ENCODE measurements at regions not wholly inside any gene's neighbourhood (a gene's known extent, or its start where the extent isn't known, plus 50 kb on each side); places are given as distances from the start of the nearest gene placed in this dataset.

DNA sequence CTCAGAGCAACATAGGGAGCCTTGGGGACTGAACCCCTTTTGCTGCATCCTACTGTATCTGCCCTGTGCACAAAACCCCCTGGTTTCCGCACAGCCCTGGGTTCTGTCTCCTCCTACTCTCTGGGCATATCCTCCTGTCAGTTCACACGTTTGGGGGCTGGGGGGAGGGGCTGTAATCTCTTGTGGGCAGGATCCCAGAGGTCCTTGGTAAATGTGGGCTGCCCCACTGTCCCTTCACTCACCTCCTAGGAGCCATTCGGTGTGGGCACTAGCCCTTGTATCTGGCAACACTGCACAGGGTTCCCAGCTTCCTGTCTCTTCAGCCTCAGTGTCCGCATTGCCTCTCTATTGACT is 271.8 kb upstream of the DMAC1 start:
- no peak for DNase-seq (ENCODE audit: low read depth)
- Histone ChIP-seq H3K36me3 (ENCODE audit: control insufficient read depth, insufficient read depth, low read length) (no peaks in the 10 kb centered on the region), H3K4me3 (ENCODE audit: low read depth, low read length) (no peak overlapping the region), H3K27me3 (ENCODE audit: control insufficient read depth, insufficient read depth, low read length) (no peaks in the 10 kb centered on the region)
- TF ChIP-seq CTCF (IDR thresholded peaks at IDR 0.05; ENCODE audit: insufficient read depth, low read depth, low read length): no peak
- POLR2A ChIA-PET: no interaction called here
- CTCF ChIA-PET: no interaction called here

DNA sequence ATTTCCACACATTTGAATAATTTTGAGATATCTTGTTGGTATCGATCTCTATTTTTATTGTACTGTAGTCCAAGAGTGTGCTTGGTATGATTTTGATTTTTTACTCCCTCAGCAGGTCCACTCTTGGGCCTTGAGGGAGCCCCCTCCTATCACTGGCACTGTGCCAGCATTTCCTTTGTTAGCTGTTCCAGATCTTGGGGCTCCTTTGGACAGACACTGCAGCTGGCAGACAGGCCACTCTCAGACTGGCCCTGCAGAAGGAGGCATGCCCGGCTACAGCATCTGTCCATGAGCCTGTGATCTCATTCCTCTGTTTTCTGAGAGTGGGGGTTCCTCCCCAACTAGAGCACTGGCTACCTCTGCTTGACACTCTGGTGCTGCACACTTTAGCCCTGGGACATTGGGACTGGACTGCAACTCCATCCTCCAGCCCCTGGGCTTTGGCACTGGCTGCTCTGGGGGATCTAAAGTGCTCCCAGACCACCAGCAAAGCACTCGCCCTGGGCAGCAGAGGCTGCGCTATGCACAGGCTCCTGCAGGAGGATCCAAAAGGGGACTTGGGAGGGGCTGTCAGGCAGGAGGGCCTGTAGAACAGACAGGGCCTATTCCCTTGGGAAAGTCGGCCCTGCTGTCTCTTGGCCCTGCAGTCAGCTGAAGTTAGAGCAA is 271.3 kb upstream of the DMAC1 start:
- no peak overlapping the region for H3K4me3 ChIP-seq (ENCODE audit: low read depth, low read length)
- no peaks in the 10 kb centered on the region for H3K36me3 ChIP-seq (ENCODE audit: control insufficient read depth, insufficient read depth, low read length)
- POLR2A ChIA-PET: no interaction called here
- no peaks in the 10 kb centered on the region for H3K27me3 ChIP-seq (ENCODE audit: control insufficient read depth, insufficient read depth, low read length)
- CTCF ChIA-PET: no interaction called here
- no peak for DNase-seq (ENCODE audit: low read depth)
- TF ChIP-seq CTCF (IDR thresholded peaks at IDR 0.05; ENCODE audit: insufficient read depth, low read depth, low read length): no peak

GRCh38 chr9:8062459-8062858 is 262.9 kb upstream of the DMAC1 start:
- Histone ChIP-seq H3K4me3 (ENCODE audit: low read depth, low read length) (no peak overlapping the region), H3K36me3 (ENCODE audit: control insufficient read depth, insufficient read depth, low read length) (no peaks in the 10 kb centered on the region), H3K27me3 (ENCODE audit: control insufficient read depth, insufficient read depth, low read length) (no peaks in the 10 kb centered on the region)
- ChIA-PET CTCF (no interaction called here), POLR2A (no interaction called here)
- DNase-seq (ENCODE audit: low read depth): no peak
- TF ChIP-seq CTCF (IDR thresholded peaks at IDR 0.05; ENCODE audit: insufficient read depth, low read depth, low read length): no peak

DNA sequence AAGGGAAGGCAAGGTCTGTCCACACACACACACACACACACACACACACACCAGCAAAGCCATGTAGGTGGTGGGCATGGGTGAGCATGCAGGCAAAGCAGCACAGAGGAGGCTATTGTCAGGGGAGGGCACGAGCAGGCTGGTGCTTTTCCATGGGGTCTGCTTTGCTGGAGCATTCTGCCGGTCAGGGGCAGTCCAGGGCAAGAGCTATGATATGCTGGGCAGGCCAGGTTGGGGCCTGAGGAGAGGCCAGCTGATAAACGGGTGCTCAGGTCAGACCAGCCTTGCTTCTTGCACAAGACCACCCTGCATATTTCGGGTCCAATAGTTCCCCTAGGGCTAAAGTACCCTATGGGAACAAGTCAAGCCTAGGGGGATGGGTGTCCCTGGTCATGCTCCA is 253.9 kb upstream of the DMAC1 start:
- H3K4me3 ChIP-seq (ENCODE audit: low read depth, low read length): no peak overlapping the region
- H3K36me3 ChIP-seq (ENCODE audit: control insufficient read depth, insufficient read depth, low read length): no peaks in the 10 kb centered on the region
- no peaks in the 10 kb centered on the region for H3K27me3 ChIP-seq (ENCODE audit: control insufficient read depth, insufficient read depth, low read length)
- ChIA-PET CTCF (no interaction called here), POLR2A (no interaction called here)
- TF ChIP-seq CTCF (IDR thresholded peaks at IDR 0.05; ENCODE audit: insufficient read depth, low read depth, low read length): no peak
- no peak for DNase-seq (ENCODE audit: low read depth)

- ChIA-PET POLR2A (no interaction called here), CTCF (no interaction called here)
- no peak for DNase-seq (ENCODE audit: low read depth)
- no peak for TF ChIP-seq CTCF (IDR thresholded peaks at IDR 0.05; ENCODE audit: insufficient read depth, low read depth, low read length)
- H3K27me3 ChIP-seq (ENCODE audit: control insufficient read depth, insufficient read depth, low read length): no peaks in the 10 kb centered on the region
- H3K4me3 ChIP-seq (ENCODE audit: low read depth, low read length): no peak overlapping the region
- no peaks in the 10 kb centered on the region for H3K36me3 ChIP-seq (ENCODE audit: control insufficient read depth, insufficient read depth, low read length)
These were observed 253.4 kb upstream of the DMAC1 start for GRCh38 chr9:8052991-8053390.

Data from BJ (cell line).